ENCODE measurements at regions not wholly inside any gene's neighbourhood (a gene's known extent, or its start where the extent isn't known, plus 50 kb on each side); places are given as distances from the start of the nearest gene placed in this dataset.

DNA sequence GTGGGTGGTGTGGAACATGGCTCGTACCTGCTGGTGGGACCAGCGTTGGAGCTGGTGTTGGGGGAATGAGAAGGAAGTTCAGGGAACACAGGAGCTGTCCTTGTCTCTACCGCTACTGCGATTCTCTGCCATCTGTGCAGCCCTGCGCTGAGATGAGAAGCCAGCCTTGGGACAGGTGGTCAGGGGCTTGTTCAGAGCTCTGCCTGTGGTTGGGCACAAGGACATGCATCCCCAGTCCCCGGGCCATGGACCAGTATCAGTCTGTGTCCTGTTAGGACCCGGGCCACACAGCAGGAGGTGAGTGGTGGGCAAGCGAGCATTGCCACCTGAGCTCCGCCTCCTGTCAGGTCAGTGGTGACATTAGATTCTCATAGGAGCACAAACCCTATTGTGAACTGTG lies 164.4 kb downstream of the TSN start:
- no peak for ATAC-seq (ENCODE audit: insufficient read depth, low FRiP score)
- WGBS, 2 donors: 89 to 92% methylated on average over 9 of the region's 9 CpGs
- H3K9ac ChIP-seq (ENCODE audit: insufficient read depth in 1 of 2, low read length in 2 of 2): no peak overlapping the region

DNA sequence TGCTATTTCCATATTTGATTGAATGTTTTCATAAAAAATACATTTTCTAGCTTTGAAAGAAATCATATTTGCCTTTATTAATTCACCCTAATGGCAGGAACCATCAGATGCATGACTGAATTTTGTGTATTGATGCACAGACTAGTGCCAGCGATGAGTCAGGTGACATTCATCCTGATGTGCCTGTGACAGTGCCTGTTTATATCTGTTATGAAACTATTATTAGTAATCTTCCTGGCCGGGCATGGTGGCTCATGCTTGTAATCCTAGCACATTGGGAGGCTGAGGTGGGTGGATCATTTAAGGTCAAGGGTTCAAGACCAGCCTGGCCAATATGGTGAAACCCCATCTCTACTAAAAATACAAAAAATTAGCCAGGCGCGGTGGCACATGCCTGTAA lies 170.0 kb downstream of the TSN start:
- Histone ChIP-seq H3K9me3 (ENCODE audit: control insufficient read depth in 4 of 4, insufficient read depth in 3 of 4, low read length in 3 of 4) (peaks cover 0 to 4% (median 0%) of the 10 kb centered on the region in 4 donors), H3K27ac (ENCODE audit: low read depth in 1 of 2, low read length in 1 of 2) (no peak overlapping the region), H3K27me3 (ENCODE audit: control insufficient read depth in 3 of 3, insufficient read depth in 3 of 3, low read length in 2 of 3) (no peaks in the 10 kb centered on the region), H3K9ac (ENCODE audit: insufficient read depth in 1 of 2, low read length in 2 of 2) (no peak overlapping the region), H3K36me3 (ENCODE audit: control insufficient read depth in 4 of 4, insufficient read depth in 4 of 4, low read length in 4 of 4) (no peaks in the 10 kb centered on the region), H3K4me3 (no peak overlapping the region), H3K4me1 (ENCODE audit: control insufficient read depth in 5 of 5, insufficient read depth in 5 of 5, low read length in 5 of 5) (no peaks in the 10 kb centered on the region)
- WGBS, 2 donors: 87 to 90% methylated on average over 4 of the region's 4 CpGs
- ATAC-seq (ENCODE audit: insufficient read depth, low FRiP score) (no peak), DNase-seq (no peak)
- TF ChIP-seq, protein P1, sequence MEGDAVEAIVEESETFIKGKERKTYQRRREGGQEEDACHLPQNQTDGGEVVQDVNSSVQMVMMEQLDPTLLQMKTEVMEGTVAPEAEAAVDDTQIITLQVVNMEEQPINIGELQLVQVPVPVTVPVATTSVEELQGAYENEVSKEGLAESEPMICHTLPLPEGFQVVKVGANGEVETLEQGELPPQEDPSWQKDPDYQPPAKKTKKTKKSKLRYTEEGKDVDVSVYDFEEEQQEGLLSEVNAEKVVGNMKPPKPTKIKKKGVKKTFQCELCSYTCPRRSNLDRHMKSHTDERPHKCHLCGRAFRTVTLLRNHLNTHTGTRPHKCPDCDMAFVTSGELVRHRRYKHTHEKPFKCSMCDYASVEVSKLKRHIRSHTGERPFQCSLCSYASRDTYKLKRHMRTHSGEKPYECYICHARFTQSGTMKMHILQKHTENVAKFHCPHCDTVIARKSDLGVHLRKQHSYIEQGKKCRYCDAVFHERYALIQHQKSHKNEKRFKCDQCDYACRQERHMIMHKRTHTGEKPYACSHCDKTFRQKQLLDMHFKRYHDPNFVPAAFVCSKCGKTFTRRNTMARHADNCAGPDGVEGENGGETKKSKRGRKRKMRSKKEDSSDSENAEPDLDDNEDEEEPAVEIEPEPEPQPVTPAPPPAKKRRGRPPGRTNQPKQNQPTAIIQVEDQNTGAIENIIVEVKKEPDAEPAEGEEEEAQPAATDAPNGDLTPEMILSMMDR (IDR thresholded peaks at IDR 0.05; ENCODE audit: control extremely low read depth, extremely low read depth): no peak

More for the DNA sequence above, 164.4 kb downstream of the TSN start:
- no peak for DNase-seq
- Histone ChIP-seq H3K4me3 (peak overlapping the region; percentile 10), H3K27me3 (ENCODE audit: control insufficient read depth in 3 of 3, insufficient read depth in 3 of 3, low read length in 2 of 3) (no peaks in the 10 kb centered on the region), H3K4me1 (ENCODE audit: control insufficient read depth in 5 of 5, insufficient read depth in 5 of 5, low read length in 5 of 5) (no peaks in the 10 kb centered on the region), H3K36me3 (ENCODE audit: control insufficient read depth in 4 of 4, insufficient read depth in 4 of 4, low read length in 4 of 4) (no peaks in the 10 kb centered on the region), H3K9me3 (ENCODE audit: control insufficient read depth in 4 of 4, insufficient read depth in 3 of 4, low read length in 3 of 4) (peaks cover 0 to 6% (median 0%) of the 10 kb centered on the region in 4 donors), H3K27ac (ENCODE audit: low read depth in 1 of 2, low read length in 1 of 2) (no peak overlapping the region)
- TF ChIP-seq, protein P1 (IDR thresholded peaks at IDR 0.05; ENCODE audit: control extremely low read depth, extremely low read depth): no peak

DNA sequence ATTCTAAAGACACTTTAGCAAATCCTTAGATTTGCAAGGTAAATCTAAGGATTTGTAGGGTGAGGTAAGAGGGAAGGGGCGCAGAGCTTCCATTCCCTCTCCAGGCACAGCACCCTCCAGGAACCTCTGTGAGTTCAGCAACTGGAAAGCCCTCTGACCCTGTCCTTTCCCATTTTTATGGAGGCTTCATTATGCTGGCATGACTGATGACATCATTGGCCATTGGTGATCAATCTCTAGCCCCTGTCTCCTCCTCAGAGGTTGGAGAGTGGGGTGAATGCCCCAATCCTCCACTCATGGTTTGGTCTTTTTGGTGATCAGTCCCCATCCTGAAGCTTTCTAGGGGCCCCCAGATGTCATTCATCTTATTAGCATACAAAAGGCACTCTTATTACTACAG lies 187.8 kb downstream of the TSN start:
- H3K9ac ChIP-seq (ENCODE audit: insufficient read depth in 1 of 2, low read length in 2 of 2): no peak overlapping the region
- H3K4me1 ChIP-seq (ENCODE audit: control insufficient read depth in 5 of 5, insufficient read depth in 5 of 5, low read length in 5 of 5): peaks cover 0 to 5% (median 0%) of the 10 kb centered on the region in 5 donors
- H3K27me3 ChIP-seq (ENCODE audit: control insufficient read depth in 3 of 3, insufficient read depth in 3 of 3, low read length in 2 of 3): no peaks in the 10 kb centered on the region
- DNase-seq (no peak), ATAC-seq (ENCODE audit: insufficient read depth, low FRiP score) (no peak)
- no peaks in the 10 kb centered on the region for H3K9me3 ChIP-seq (ENCODE audit: control insufficient read depth in 4 of 4, insufficient read depth in 3 of 4, low read length in 3 of 4)
- H3K36me3 ChIP-seq (ENCODE audit: control insufficient read depth in 4 of 4, insufficient read depth in 4 of 4, low read length in 4 of 4): no peaks in the 10 kb centered on the region
- WGBS, 2 donors: 93 to 100% methylated on average over 1 of the region's 1 CpG
- H3K4me3 ChIP-seq: no peak overlapping the region
- TF ChIP-seq, protein P1 (IDR thresholded peaks at IDR 0.05; ENCODE audit: control extremely low read depth, extremely low read depth): no peak
- H3K27ac ChIP-seq (ENCODE audit: low read depth in 1 of 2, low read length in 1 of 2): no peak overlapping the region
